Stimulated activated CD4-positive, alpha-beta T cell treated with anti-CD3 and anti-CD28 coated beads, Interleukin-1b, Interleukin-23, amount 100 ng/mL, for 1 hour (primary cell): ENCODE measurements at regions not wholly inside any gene's neighbourhood (a gene's known extent, or its start where the extent isn't known, plus 50 kb on each side); places are given as distances from the start of the nearest gene placed in this dataset.

ENCODE experiments used
- DNase-seq, 2 donors: peaks; one replicate each; pipeline ENCODE4 v3.0.0-alpha.2; 2020; ENCODE audit warnings: low read depth in 2 of 2

DNA sequence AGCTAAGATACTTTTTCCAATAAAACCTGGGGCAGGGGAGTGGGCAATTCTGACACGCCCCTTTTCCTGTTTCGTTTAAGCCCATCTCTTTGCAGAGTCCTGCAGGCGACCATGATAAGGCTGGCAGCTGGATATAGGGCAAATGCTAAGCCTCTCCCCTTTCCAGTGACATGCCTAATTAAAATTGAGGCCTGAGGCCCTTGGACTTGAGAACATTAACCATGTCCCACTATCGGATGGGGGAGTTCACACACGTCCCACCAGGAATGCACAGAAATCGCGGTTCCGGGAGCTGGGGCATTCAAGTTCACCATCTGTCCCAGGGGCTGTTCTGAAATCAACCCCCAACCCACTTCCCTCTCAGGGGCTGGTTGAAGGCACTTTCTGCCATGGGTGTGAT, 109.2 kb upstream of the FOXF1 start:
- no peak for DNase-seq

DNA sequence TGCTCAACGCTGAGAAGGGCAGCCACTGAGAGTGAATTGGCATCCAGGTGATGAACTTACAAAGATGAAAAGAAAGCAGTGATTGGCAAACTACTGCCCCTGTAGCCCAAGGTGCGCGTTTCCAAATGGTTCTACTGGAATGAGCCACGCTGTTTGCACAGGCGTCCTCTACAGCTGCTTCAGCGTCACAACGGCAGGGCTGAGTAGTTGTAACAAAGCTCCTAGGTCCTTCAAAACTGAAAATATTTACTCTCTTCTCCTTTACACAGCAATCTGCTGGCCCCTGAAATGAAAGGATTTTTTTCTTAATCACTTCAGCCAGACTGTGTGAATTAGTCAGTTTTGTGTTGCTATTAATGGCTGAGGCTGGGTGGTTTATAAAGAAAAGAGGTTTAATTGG, 107.2 kb upstream of the FOXF1 start:
- no peak for DNase-seq

DNA sequence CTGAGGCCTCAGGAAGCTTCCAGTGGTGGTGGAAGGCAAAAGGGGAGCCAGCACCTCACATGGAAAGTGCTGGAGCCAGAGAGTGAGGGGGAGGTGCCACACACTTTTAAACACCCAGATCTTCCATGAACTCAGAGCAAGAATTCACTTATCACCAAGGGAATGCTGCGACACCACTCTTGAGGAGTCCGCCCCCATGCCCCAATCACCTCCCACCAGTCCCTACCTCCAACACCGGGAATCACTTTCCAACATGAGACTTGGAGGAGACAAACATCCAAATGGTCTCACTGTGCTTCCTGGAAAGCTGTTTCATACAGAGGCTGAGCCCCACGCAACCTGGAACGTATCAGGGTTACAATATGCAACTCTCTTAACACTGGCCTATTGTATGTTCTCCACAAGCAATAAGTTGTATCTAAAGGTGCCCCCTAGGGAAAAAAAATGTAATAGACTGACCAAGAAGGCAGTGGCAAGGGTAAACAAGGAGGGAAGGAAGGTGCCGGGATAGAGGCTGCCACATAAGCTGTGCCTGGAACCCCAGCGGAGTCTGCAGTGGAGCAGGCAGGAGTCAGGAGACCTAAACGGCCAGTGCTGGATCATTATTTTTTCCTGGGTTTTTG, 106.7 kb upstream of the FOXF1 start:
- no peak for DNase-seq

DNA sequence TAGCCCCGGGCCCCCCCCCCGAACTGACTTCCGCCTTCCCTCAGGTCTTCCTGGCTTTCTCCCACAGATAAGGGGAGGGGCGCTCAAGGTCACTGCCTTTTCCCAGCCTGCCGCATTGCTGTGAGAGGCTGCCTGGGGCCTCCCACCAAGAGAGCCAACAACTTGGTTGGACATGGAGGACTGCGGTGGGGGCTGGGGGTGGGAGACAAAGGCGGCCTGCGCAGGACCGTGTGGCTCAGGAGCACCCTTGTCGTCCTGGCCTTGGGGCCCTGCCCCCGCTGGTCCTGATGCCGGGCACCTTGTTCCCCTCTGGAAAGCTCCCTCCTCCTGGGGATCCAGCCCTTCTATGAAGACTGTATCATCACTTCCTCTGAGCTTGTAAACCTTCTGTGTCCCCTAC, 105.6 kb upstream of the FOXF1 start:
- no peak for DNase-seq

DNA sequence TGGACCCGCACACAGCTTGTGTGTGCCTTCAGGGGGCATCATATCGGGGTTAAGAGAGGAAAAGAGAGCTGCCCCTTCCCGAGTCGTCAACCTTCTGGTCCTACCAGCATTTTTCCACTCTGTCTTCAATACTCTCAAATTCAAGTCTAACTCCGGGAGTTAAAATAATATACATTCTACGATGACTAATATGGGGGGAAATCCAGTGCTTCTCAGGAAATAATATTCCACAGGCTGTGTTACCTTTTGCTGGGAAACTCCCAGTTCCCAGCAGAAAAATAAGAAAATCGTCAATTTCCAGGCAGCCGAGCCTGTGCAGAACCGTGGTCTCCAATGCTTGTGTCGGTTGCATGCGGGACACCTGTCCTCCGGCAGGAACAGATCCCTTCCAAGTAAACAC, 105.0 kb upstream of the FOXF1 start:
- no peak for DNase-seq

DNA sequence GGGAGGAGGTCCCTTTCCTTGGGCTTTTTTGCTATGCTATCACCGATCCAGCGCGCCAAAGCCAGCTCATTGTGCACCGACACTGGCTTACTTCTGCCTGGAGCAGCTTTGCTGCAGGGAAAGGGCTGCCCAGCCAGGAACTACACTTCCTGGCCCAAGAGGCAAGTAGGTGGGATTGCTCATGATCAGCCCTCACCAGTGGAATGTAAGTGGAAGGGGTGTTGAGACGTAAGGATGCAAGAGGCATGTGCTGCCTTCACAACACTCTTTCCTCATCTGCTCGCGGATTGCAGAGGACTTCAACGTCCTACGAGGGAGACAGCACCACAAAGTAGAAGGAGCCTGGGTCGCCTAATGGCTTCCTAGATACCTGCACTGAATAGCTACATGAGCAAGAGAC, 104.3 kb upstream of the FOXF1 start:
- no peak for DNase-seq

DNA sequence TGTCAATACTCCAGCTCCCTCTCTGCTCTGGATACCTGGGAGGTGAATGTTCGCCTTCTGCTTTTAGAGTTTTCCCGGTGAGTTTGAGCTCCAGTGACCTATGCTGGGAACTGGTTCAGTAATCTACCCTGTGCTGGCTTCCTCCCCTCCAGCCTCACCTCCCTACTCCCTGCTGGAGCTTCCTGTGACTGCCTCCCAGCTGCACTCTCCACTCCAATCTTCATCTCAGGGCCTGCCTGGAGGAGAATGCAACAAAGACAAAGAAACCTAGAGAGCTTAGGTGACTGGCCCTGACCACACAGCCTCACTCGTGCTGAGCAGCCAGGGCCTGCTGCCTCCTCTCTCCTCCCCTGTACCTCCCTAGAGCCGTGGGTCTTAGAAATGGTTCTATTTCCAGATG, 101.6 kb upstream of the FOXF1 start:
- DNase-seq = no peak

DNA sequence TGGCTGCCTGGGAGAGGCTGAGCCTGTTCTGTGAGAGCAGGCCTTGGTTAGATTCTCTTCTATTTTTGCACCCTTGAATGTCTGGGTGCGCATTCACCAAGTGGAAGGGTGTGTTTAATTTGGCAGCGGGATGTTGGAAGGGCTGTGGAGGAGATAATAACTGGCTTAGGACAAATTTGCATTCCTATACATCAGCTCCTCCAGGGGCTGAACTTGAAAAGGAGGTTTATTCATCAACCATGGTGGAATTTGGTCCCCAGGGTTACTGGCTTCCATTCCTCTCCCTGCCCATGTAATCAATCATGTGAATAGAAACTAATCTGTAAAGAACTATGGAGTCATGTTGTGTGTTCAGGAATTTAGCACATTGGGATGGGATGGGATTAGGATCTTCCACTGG, 100.2 kb upstream of the FOXF1 start:
- DNase-seq = no peak

DNA sequence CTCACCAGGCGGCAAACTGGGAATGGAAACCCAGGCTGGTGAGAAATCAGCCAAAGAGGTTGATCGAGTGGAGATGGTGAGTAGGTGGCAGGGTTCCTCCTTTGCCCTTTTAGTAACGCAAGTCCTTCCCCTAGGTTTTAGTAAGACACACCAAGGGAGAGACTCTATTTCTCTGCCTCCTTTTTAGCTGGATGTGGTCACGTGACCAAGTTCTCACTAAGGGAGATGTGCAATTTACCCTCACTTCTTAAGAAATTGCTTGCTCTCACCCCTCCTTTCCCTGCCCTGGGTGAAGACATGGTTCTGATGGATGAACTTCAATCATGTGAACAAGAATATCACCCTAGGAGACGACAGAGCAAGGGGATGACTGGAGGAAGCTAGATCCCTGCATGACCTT, 99.8 kb upstream of the FOXF1 start:
- no peak for DNase-seq

DNA sequence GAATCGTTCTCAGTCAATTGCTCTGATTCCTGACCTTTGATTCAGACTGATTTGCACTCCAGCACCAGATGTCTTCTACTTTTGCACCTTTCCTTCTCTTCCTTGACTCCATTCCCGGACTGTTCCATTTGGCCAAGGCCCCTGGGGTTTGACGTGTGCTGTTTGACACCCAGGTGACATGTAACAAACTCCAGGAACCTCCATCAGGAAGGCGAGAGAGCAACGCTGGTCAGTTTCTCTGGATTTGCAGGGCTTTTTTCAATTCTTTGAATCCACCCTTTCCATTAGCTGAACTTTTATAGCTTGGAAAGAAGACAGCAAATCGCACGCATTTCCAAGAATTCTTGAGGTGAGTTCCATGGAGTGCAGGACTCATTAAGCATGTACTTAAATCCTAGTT, 98.4 kb upstream of the FOXF1 start:
- DNase-seq = no peak

DNA sequence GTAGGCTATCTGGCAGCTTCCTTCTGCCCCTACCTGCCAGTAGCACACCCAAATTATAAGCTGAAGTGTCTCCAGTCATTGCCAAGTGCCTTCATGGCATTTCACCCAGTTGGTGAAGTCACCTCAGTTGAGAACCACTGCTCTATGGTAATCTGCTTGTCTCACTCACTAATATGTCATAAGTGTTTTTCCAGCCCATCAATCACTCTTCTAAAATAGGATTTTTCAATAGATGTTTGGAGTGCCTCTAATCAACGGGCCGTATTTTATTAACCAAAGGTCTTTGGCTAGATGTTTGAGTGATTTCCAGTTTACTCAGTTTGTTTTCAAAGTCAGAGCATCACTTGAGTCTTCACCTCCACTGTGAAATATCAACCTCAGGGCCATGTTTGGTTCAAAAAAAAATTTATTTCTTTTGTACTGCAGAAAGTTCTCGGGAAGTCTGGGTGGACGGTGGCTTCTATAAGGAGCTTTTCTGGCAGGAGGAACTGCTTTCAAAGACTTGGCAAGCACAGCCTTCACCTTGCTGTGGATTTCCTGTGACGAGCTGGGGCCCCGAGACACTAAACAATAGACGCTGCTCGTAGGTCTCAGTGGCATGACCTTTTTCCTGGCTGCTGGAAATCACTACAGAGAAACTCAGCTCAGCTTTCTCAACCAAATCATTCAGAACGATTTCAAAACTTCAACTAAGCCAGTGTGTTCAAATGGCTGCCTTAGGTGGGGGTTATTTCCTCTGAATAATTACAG, 95.2 kb upstream of the FOXF1 start:
- no peak for DNase-seq

DNA sequence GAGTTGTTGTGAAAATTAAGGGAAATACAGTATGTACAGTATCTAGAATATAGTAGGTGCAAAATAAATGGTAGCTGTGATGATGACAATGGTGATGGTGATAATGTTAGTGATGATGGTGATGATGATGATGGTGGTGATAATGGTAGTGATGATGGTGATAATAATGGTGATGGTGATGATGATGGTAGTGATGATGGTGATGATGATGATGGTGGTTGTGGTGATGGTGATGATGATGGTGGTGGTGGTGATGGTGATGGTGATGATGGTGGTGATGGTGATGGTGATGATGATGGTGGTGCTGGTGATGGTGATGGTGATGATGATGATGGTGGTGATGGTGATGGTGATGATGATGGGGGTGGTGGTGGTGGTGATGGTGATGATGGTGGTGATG, 91.3 kb upstream of the FOXF1 start:
- no peak for DNase-seq

DNA sequence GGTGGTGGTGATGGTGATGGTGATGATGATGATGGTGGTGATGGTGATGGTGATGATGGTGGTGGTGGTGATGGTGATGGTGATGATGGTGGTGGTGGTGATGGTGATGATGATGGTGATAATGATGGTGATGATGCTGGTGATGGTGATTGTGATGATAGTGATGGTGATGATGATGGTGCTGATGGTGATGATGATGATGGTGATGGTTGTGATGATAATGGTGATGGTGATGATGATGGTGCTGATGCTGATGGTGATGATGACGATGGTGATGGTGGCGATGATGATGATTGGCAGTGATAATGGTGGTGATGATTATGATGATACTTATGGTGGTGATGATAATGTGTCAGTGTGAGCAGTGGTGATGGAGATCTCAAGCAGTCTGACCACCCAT, 90.8 kb upstream of the FOXF1 start:
- no peak for DNase-seq

DNA sequence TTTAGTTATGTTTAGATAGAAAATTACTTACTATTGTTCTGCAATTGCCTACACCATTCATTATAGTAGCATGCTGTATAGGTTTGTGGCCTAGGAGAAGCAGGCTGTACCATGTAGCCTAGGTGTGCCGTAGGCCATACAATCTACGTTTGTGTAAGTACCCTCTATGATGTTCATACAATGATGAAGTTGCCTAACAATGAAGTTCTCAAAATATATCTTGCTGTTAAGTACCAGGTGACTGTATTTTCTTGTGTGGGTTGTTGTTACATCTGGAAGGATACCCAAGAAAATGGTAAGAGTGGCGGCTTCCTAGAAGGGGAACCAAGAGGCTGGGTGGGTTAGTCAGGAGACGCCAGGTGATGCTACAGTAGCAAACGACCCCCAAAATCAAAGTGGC, 88.3 kb upstream of the FOXF1 start:
- DNase-seq = no peak

DNA sequence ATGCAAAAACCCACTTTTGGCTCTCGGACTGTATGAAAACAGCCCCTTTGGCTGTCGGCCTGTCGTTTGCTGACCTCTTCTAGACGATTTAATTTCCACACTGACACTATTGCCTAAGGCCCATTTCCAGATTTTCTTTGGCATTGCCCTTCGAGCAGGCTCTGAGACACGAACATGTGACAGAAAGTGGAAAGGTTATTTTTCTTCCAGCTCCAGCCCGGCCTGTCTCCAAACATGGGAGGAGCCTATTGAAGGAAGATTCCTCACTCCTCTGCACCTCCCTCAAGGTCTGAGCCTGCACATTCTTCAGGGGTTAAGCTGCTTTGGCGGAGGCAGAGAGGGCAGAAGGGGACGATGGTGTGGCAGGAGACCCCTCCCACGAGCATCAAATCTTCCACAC, 85.9 kb upstream of the FOXF1 start:
- DNase-seq = no peak

DNA sequence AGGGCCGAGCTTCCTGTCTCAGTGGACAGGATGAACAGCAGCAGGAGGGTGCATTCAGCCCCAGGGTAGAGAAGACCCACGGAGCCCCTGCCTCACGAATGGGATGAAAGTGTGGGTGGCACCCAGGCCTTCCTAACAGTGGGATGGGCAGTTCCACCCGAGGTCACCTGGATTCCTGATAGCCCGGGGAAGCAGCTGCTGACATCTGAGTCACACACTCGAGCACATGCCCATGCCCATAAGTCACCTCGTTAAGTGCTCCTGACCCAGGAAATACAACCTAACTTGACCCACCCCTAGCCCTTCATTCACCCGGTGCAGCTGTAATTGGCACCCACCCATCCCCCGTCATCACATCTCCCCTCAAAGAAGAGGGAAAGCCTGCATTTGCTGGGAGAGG, 85.3 kb upstream of the FOXF1 start:
- DNase-seq = no peak

DNA sequence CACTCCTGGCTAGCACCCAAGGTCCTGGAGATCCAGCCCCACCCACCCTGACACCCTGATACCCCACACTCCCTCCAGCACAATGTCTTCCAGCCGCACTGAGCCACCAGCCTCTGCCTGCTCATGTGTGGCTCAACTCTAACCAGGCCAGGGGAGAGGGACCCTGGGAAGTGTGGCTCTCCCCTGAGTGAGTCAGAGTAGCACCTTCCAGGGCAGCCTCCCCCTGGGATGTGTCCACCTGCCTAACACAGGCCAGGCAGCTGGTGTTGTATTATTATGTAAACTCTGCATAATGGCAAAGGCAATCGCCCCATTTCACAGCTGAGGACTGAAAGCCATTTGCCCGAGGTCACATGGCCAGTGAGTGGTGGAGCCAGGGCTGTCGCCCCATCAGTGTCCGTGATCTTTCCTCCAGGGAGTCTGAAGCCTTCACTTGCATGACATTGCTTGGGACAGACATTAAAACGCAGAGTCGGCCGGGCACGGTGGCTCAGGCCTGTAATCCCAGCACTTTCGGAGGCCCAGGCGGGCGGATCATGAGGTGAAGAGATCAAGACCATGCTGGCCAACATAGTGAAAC, 84.2 kb upstream of the FOXF1 start:
- DNase-seq = no peak

DNA sequence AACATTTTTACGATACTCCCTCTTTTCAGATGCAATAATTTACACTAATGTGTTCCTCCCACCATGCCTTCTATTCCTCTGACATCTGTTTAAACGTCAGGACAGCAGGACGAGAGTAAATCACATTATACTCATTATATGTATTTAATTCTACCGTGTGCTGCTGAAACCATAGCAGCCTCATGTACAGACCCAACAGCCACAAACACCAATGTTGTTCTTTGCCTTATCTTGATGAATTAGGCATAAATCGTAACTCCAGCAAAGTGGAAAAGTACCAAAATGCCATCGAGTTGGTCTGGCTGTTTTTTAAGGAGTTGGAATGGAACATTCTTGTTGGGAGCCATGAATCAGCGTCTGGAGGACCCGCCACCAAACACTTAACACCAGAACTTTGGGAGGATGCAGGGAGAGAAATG, 82.9 kb upstream of the FOXF1 start:
- DNase-seq = no peak

DNA sequence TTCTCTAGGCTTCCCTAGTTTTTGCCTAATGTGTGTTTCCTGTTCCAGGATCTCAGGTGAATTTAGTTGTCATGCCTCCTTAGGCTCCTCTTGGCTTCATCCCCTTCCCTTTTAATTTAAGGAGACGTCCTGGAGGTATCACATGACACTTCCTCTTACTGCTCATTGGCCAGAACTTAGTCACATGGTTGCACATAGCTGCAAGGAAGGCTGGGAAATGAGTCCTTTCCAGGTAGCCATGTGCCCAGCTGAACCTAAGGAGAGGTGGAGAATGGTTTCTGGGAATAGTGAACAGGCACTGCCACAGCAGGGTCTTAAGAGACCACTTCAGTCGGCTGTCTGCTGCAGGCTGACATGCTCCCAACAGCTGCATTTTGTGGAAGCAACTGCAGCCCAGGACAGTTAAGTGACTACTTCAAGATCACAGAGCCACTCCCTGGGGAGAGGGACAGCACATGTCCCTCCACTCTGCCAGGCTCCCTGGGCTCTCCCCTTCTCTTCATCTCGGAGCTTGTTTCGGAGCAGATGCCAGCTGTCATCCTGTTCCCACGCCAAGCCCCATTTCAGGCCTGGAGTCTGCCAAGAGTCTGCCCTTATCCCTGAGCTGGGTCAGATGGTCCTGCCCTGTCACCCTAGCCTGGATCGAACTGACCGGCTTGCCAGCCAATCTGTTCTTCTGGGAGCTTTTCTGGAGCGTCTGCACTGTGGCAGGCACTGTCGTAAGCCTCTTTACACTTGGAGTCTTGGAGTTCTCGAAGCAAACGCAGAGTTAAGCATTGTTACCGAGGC, 81.4 kb upstream of the FOXF1 start:
- DNase-seq = no peak

DNA sequence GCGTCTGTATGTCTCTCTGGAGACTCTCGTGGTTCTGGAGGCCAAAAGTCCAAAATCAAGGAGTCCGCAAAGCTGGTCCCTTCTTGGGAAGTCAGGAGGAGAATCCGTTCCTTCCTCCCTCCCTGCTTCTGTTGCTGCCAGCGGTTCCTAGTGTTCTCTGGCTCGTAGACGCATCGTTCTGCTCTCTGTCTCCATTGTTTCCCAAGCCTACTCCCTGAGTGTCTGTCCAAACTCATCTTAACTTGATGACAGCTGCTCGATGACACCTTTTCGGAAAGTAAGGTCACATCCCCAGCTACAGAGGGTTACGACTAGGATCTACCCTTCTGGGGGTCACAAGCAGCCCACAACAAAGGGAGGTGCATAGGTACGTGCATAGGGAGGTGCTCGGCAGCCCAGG, 80.7 kb upstream of the FOXF1 start:
- DNase-seq = no peak

DNA sequence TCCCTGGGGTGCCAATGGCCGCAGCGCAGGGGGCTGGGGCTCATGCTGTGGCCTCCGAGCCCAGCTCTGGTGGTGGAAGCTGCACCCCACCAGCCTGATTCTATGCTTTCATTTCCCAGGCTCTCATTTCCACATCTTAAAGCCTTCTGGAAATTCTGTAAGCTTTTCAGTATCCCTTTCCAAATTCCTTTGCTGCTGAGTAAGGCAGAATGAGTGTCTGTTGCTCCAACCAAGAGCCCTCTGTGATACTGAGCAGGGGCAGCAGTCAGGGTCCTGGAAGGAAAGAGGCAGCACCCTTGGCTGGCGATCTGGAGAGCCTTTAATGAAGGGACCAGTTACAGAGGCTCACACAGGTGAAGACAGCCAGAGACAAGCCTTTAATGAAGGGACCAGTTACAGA, 79.5 kb upstream of the FOXF1 start:
- no peak for DNase-seq

DNA sequence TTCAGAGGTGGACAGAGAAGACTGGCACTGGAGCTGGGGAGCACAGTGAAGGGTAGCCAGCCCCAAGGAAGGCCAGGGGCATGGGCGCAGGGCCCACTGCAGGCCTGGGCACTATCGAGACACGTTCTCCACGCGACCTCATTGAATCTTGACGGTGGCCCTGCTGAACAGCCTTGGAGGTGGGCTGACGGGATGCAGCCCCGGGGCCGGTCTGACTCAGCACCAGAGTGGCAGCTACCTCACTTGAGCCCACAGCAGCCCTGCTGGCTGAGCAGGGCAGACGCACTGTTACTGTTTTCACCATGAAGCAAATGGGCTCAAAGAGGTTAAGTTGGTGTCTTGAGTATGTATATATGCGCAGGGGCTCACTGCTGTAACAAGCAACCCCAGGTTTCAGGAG, 78.8 kb upstream of the FOXF1 start:
- DNase-seq = no peak

DNA sequence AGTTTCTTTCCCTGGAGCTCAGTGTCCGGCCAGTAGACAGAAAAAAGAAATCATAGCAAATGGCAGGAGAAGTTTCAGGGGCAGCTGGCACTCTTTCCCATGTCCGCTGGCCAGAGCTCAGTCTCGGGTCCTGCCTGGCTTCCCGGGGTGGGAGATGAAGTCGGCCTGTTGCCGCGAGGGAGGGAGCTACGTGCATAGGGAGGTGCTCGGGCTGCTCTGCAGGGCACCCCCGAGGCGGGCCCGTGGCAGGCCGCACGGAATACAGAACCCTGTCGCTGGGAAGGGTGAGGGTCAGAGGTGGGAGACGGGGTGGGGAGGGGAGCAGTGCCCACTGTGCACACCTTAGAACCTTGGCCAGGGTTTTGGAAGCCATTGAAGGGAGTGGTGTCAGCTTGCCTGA, 78.3 kb upstream of the FOXF1 start:
- no peak for DNase-seq
